ENCODE measurements at regions not wholly inside any gene's neighbourhood (a gene's known extent, or its start where the extent isn't known, plus 50 kb on each side); places are given as distances from the start of the nearest gene placed in this dataset.

GRCh38 chr10:78742730-78743615 is 325.8 kb upstream of the ZMIZ1 start:
- no peak for TF ChIP-seq CTCF (IDR thresholded peaks at IDR 0.05)
- TF ChIP-seq EZH2 (IDR thresholded peaks at IDR 0.05; ENCODE audit: borderline replicate concordance, insufficient read depth, low read depth, low read length, poor library complexity, severe bottlenecking), result no peak
